ENCODE measurements at regions not wholly inside any gene's neighbourhood (a gene's known extent, or its start where the extent isn't known, plus 50 kb on each side); places are given as distances from the start of the nearest gene placed in this dataset.

GRCh38 chr14:76580399-76580798, 180.9 kb upstream of the VASH1 start:
- no peak for DNase-seq (ENCODE audit: low read depth, low spot score)
- no peak for FAIRE-seq
- ChIA-PET POLR2A (no interaction called here), CTCF (no interaction called here)
- Histone ChIP-seq H2AFZ (ENCODE audit: low read depth, low read length) (no peak overlapping the region), H3K36me3 (ENCODE audit: control insufficient read depth in 2 of 2, extremely low read depth in 1 of 2, insufficient read depth in 2 of 2, low read length in 2 of 2) (no peaks in the 10 kb centered on the region), H3K9me1 (replicated peaks; ENCODE audit: control insufficient read depth, extremely low read depth, insufficient read depth, low read length) (no peaks in the 10 kb centered on the region), H3K27me3 (ENCODE audit: control insufficient read depth in 2 of 2, insufficient read depth in 2 of 2, low read length in 2 of 2) (no peaks in the 10 kb centered on the region), H3K4me3 (replicated peaks in 1 of 3; ENCODE audit: insufficient read depth in 1 of 3, low read depth in 1 of 3, low read length in 3 of 3) (no peak overlapping the region), H3K9me3 (replicated peaks; ENCODE audit: control insufficient read depth, insufficient read depth, low read length) (no peaks in the 10 kb centered on the region), H4K20me1 (replicated peaks; ENCODE audit: control insufficient read depth, extremely low read depth, insufficient read depth, low read length) (no peaks in the 10 kb centered on the region), H3K4me2 (ENCODE audit: insufficient read depth, low read length) (no peak overlapping the region), H3K27ac (ENCODE audit: insufficient read depth, low read depth, low read length) (no peak overlapping the region), H3K4me1 (ENCODE audit: control insufficient read depth, extremely low read depth, insufficient read depth, low read length) (peaks cover 6% of the 10 kb centered on the region), H3K9ac (replicated peaks; ENCODE audit: extremely low read depth, insufficient read depth, low read length) (no peak overlapping the region), H3K79me2 (ENCODE audit: control insufficient read depth, insufficient read depth, low read length) (no peaks in the 10 kb centered on the region)
- TF ChIP-seq, protein P1, sequence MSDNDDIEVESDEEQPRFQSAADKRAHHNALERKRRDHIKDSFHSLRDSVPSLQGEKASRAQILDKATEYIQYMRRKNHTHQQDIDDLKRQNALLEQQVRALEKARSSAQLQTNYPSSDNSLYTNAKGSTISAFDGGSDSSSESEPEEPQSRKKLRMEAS (IDR thresholded peaks at IDR 0.05; ENCODE audit: insufficient read depth, insufficient read length): no peak
- TF ChIP-seq MYC (IDR thresholded peaks at IDR 0.05; ENCODE audit: low read depth, low read length) (no peak), JUN (IDR thresholded peaks at IDR 0.05; ENCODE audit: borderline replicate concordance, insufficient read depth, insufficient read length, low read depth) (no peak), FOS (IDR thresholded peaks at IDR 0.05; ENCODE audit: borderline replicate concordance, insufficient read depth, low read length) (no peak), POLR2A (IDR thresholded peaks at IDR 0.05; ENCODE audit: low read depth, low read length) (no peak), EZH2 (IDR thresholded peaks at IDR 0.05; ENCODE audit: borderline replicate concordance, low read depth, low read length, severe bottlenecking) (no peak), POLR2AphosphoS5 (IDR thresholded peaks at IDR 0.05; ENCODE audit: insufficient read depth, low read depth, low read length) (no peak), GATA2 (IDR thresholded peaks at IDR 0.05; ENCODE audit: insufficient read depth, insufficient read length, low read depth, low read length) (no peak)
- TF ChIP-seq, protein P2, sequence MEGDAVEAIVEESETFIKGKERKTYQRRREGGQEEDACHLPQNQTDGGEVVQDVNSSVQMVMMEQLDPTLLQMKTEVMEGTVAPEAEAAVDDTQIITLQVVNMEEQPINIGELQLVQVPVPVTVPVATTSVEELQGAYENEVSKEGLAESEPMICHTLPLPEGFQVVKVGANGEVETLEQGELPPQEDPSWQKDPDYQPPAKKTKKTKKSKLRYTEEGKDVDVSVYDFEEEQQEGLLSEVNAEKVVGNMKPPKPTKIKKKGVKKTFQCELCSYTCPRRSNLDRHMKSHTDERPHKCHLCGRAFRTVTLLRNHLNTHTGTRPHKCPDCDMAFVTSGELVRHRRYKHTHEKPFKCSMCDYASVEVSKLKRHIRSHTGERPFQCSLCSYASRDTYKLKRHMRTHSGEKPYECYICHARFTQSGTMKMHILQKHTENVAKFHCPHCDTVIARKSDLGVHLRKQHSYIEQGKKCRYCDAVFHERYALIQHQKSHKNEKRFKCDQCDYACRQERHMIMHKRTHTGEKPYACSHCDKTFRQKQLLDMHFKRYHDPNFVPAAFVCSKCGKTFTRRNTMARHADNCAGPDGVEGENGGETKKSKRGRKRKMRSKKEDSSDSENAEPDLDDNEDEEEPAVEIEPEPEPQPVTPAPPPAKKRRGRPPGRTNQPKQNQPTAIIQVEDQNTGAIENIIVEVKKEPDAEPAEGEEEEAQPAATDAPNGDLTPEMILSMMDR (IDR thresholded peaks at IDR 0.05; ENCODE audit: extremely low read depth in 1 of 2, insufficient read depth in 1 of 2, low read depth in 1 of 2, low read length in 2 of 2): no peak
- dilution Hi-C loops (cut with MboI; ENCODE audit: extremely low pct_ligation_motif_present, low sequenced_read_pairs) (no loop called here), intact Hi-C loops (cut with micrococcal nuclease) (no loop called here)
- BruUV-seq (replicated peaks): no TSS peak
